Suprapubic skin (tissue), 4 donors: ENCODE measurements at regions not wholly inside any gene's neighbourhood (a gene's known extent, or its start where the extent isn't known, plus 50 kb on each side); places are given as distances from the start of the nearest gene placed in this dataset.
"Not testable (repeated sequence)": the region's sequence is repeated elsewhere in the genome, so short reads cannot be mapped to it uniquely, and the experiment has no call there.

ENCODE experiments used
- DNase-seq, 2 donors: peaks; one replicate each; pipeline ENCODE4 v3.0.0-alpha.2; 2019; ENCODE audit warnings: low spot score in 2 of 2
- H3K27ac ChIP-seq: fragments of 200-600 bp; sonication (generic); one replicate; pipeline ENCODE4 v1.5.1; 2019
- H3K27me3 ChIP-seq: fragments of 200-600 bp; sonication (generic); one replicate; pipeline ENCODE4 v1.5.1; 2019
- H3K36me3 ChIP-seq: fragments of 200-600 bp; sonication (generic); one replicate; pipeline ENCODE4 v1.5.1; 2019
- H3K4me1 ChIP-seq: fragments of 200-600 bp; sonication (generic); one replicate; pipeline ENCODE4 v1.5.1; 2019
- H3K4me3 ChIP-seq: fragments of 200-600 bp; sonication (generic); one replicate; pipeline ENCODE4 v1.5.1; 2019; ENCODE audit warnings: mild to moderate bottlenecking
- H3K9me3 ChIP-seq: fragments of 200-600 bp; sonication (generic); one replicate; pipeline ENCODE4 v1.5.1; 2019
- EP300 ChIP-seq: sonication (generic); formaldehyde crosslinking; IDR thresholded peaks from one replicate; pipeline ENCODE4 v1.6.1; 2017; ENCODE audit warnings: antibody characterized with exemption
- POLR2A ChIP-seq, 2 donors: fragments of 450-650 bp; IDR thresholded peaks; one replicate each; pipeline ENCODE4 v1.6.1; 2017; ENCODE audit warnings: antibody characterized with exemption in 2 of 2, mild to moderate bottlenecking in 2 of 2, moderate library complexity in 2 of 2
- POLR2AphosphoS5 ChIP-seq, 3 donors: sonication (generic); formaldehyde crosslinking; IDR thresholded peaks; one replicate each; pipeline ENCODE4 v1.6.1; 2017; ENCODE audit warnings: antibody characterized with exemption in 3 of 3
- WGBS: methylation state at CpG from one replicate; pipeline ENCODE4 v1.1.5; 2018; 5-methylcytosine and 5-hydroxymethylcytosine counted together
- TF ChIP-seq, protein P1 (sequence below), 2 donors: fragments of 200-600 bp in 1 of 2; fragments of 450-650 bp in 1 of 2; sonication (generic) in 1 of 2; IDR thresholded peaks; one replicate each; pipeline ENCODE4 v1.5.1; 2016 to 2019; ENCODE audit warnings: antibody characterized with exemption in 2 of 2, mild to moderate bottlenecking in 1 of 2, moderate library complexity in 1 of 2

GRCh38 chr4:83917572-83917971 is 381.7 kb downstream of the GPAT3 start:
- Histone ChIP-seq H3K4me3 (no peak overlapping the region), H3K36me3 (no peaks in the 10 kb centered on the region), H3K4me1 (no peaks in the 10 kb centered on the region), H3K9me3 (no peaks in the 10 kb centered on the region), H3K27ac (no peak overlapping the region), H3K27me3 (no peaks in the 10 kb centered on the region)
- 69% methylated on average over 8 of the region's 8 CpGs for WGBS
- TF ChIP-seq, protein P1, sequence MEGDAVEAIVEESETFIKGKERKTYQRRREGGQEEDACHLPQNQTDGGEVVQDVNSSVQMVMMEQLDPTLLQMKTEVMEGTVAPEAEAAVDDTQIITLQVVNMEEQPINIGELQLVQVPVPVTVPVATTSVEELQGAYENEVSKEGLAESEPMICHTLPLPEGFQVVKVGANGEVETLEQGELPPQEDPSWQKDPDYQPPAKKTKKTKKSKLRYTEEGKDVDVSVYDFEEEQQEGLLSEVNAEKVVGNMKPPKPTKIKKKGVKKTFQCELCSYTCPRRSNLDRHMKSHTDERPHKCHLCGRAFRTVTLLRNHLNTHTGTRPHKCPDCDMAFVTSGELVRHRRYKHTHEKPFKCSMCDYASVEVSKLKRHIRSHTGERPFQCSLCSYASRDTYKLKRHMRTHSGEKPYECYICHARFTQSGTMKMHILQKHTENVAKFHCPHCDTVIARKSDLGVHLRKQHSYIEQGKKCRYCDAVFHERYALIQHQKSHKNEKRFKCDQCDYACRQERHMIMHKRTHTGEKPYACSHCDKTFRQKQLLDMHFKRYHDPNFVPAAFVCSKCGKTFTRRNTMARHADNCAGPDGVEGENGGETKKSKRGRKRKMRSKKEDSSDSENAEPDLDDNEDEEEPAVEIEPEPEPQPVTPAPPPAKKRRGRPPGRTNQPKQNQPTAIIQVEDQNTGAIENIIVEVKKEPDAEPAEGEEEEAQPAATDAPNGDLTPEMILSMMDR (IDR thresholded peaks at IDR 0.05): no peak
- TF ChIP-seq POLR2AphosphoS5 (IDR thresholded peaks at IDR 0.05) (no peak), POLR2A (IDR thresholded peaks at IDR 0.05) (no peak), EP300 (no peak)
- no peak for DNase-seq

DNA sequence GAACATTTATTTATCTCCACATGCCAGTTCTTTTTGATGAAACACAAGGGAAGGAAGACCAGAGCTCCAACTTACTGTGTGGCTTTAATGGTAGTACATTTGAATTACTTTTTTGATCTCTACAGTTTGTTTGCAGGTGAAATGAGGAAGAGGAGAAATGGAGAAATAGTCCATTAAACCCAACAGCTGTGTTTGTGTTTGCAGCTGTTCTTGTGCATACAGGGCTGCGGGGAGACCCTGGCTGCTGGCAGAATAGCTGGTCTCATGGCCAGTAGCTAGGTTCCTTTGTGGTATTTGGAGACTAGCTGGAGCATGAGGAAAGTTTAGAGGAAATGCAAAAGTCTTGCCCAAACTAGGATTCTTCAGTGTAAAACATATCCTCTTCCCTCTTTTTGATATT is 374.8 kb downstream of the GPAT3 start:
- WGBS: 53% methylated on average over 1 of the region's 1 CpG
- TF ChIP-seq POLR2AphosphoS5 (IDR thresholded peaks at IDR 0.05) (no peak), EP300 (no peak), POLR2A (IDR thresholded peaks at IDR 0.05) (no peak)
- TF ChIP-seq, protein P1 (IDR thresholded peaks at IDR 0.05): no peak

DNA sequence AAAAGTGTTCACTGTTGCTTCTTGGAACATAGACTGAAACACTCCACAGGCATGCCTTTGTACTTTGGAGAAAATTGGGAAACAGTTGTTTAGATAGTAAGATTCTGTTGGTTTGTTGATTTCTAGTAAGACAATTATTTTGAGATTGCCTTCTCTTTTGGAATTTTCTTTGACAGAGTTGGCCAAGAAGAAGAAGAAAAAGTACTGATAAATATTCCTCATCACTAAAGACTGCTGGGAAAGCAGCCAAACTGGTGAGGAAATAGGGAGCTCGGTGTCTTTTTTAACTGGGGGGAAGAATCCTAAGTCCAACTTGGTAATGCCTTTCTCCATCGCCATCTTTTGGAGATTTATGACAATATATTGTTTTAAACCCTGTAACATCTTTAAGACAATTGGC is 370.7 kb downstream of the GPAT3 start:
- no peaks in the 10 kb centered on the region for H3K36me3 ChIP-seq
- no peak overlapping the region for H3K27ac ChIP-seq
- 46% methylated on average over 2 of the region's 2 CpGs for WGBS
- DNase-seq: no peak
- H3K4me3 ChIP-seq: no peak overlapping the region
- TF ChIP-seq POLR2AphosphoS5 (IDR thresholded peaks at IDR 0.05) (no peak), EP300 (no peak), POLR2A (IDR thresholded peaks at IDR 0.05) (no peak)
- TF ChIP-seq, protein P1 (IDR thresholded peaks at IDR 0.05): no peak
- no peaks in the 10 kb centered on the region for H3K9me3 ChIP-seq
- H3K27me3 ChIP-seq: no peaks in the 10 kb centered on the region
- no peaks in the 10 kb centered on the region for H3K4me1 ChIP-seq

More for the DNA sequence above, 374.8 kb downstream of the GPAT3 start:
- no peaks in the 10 kb centered on the region for H3K4me1 ChIP-seq
- H3K36me3 ChIP-seq: no peaks in the 10 kb centered on the region
- H3K9me3 ChIP-seq: no peaks in the 10 kb centered on the region
- H3K27ac ChIP-seq: no peak overlapping the region
- DNase-seq: no peak
- H3K27me3 ChIP-seq: no peaks in the 10 kb centered on the region
- no peak overlapping the region for H3K4me3 ChIP-seq

DNA sequence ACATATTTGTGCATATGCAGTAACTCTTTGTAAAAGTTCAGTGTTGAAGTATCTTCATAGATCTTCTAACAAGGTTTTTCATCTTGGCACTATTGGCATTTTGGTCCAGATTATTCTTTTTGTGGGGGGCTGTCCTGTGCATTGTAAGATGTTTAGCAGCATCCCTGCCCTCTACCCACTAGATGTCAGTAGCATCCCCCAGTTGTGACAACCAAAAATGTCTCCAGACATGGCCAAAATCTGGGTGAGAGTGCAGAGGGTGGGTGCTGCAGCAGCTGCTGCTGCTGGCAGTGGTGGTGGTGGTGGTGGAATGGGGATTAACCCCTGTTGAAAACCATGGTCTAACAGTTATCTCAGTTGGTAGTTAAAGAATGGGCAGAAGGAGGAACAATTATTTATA is 370.0 kb downstream of the GPAT3 start:
- TF ChIP-seq EP300: no peak
- TF ChIP-seq POLR2A (IDR thresholded peaks at IDR 0.05): no peak
- TF ChIP-seq, protein P1 (IDR thresholded peaks at IDR 0.05): no peak
- no peak for TF ChIP-seq POLR2AphosphoS5 (IDR thresholded peaks at IDR 0.05)
- Histone ChIP-seq H3K4me1 (no peaks in the 10 kb centered on the region), H3K4me3 (no peak overlapping the region), H3K36me3 (no peaks in the 10 kb centered on the region), H3K9me3 (no peaks in the 10 kb centered on the region), H3K27ac (no peak overlapping the region), H3K27me3 (no peaks in the 10 kb centered on the region)
- DNase-seq: no peak

- 45% methylated on average over 1 of the region's 1 CpG for WGBS
Measured at GRCh38 chr4:83903740-83904139, 367.8 kb downstream of the GPAT3 start.

DNA sequence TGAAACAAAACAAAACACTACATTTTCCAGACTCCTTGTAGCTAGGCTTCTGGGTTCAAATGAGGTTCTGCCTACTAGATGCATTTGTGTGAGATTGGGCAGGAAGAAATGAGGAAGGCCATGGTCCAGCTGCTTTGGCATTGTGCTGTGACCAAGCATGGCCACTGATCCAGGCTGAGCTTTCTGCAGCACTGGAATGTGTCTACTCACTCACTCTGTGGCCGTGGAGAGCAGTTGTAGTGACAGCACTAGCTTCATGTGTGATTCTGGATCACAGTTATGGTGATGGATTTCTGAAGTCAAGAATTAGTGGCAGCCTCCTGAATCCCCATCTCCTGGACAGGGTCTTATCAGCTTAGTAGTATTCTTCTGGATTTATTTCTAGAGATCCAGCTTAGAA is 358.9 kb downstream of the GPAT3 start:
- 36% methylated on average over 1 of the region's 1 CpG for WGBS
- TF ChIP-seq POLR2AphosphoS5 (IDR thresholded peaks at IDR 0.05): no peak
- TF ChIP-seq EP300: no peak
- no peak for TF ChIP-seq POLR2A (IDR thresholded peaks at IDR 0.05)
- TF ChIP-seq, protein P1 (IDR thresholded peaks at IDR 0.05): no peak
- H3K27me3 ChIP-seq: no peaks in the 10 kb centered on the region
- H3K36me3 ChIP-seq: no peaks in the 10 kb centered on the region
- DNase-seq: no peak
- no peak overlapping the region for H3K27ac ChIP-seq
- no peaks in the 10 kb centered on the region for H3K9me3 ChIP-seq
- no peaks in the 10 kb centered on the region for H3K4me1 ChIP-seq
- H3K4me3 ChIP-seq: no peak overlapping the region

More at GRCh38 chr4:83903740-83904139, 367.8 kb downstream of the GPAT3 start:
- not testable (repeated sequence) for H3K9me3 ChIP-seq, H3K27me3 ChIP-seq, H3K27ac ChIP-seq, H3K4me3 ChIP-seq, H3K4me1 ChIP-seq, DNase-seq, H3K36me3 ChIP-seq
